ENCODE measurements at regions not wholly inside any gene's neighbourhood (a gene's known extent, or its start where the extent isn't known, plus 50 kb on each side); places are given as distances from the start of the nearest gene placed in this dataset.
"Not testable (repeated sequence)": the region's sequence is repeated elsewhere in the genome, so short reads cannot be mapped to it uniquely, and the experiment has no call there.

DNA sequence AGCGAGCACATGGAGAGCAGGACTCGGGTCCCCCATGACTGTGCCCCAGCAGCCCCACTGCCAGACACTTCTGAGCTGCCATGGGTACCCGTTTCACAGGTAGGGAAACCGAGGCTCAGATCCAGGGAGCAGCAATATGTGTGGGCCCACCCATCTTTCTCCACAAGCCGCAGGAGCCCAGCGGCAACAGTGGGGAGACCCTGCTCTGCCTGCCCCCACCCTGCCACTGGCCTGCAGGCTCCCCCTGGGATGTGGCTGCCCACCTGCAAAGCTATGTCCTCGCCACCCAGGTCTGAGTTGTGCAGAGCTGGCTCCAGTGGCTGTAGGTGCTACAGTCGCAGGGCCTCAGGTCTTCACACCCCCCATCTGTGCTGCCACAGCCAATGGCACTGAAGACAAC, 50.6 kb upstream of the C1QTNF9B start:
- DNase-seq, result no peak

DNA sequence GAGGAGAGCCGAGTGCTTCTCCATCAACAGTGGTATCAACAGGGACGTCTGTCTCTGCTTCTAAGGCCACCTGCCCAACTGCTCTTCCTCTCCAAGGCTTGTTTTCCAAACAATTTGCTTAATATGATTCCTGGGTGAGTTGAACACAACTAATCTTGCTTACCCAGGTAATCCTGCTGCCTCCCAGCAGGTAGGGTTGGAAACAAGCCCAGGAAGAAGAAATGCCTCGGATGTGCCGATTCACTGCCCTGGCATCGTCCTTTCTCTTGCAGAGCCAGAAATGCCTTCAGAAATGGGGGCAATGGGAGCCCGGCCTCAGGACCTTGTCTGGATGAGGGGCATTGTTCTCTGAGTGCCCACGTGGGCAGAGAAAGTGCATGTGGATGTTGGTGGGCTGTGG, 51.9 kb upstream of the C1QTNF9B start:
- no peak for DNase-seq

DNA sequence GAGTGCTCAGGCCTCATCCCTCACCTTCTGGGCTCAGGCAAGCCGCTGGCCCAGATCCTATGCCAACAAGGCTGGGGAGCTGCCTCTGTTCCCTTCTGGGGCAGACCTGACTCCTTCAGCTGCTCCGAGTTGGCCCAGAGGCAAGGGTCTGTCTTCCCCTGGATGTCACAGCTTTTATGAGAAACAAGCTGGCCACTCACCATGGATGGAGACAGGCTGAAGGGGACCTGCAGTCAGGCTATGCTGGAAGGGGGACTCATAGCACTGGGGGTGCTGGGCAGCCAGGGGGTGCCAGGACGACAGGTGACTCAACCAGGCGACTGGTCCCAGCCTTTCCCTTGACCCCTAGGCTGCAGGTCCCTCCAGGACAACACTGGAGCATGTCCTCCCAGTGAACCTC, 52.4 kb upstream of the C1QTNF9B start:
- no peak for DNase-seq

DNA sequence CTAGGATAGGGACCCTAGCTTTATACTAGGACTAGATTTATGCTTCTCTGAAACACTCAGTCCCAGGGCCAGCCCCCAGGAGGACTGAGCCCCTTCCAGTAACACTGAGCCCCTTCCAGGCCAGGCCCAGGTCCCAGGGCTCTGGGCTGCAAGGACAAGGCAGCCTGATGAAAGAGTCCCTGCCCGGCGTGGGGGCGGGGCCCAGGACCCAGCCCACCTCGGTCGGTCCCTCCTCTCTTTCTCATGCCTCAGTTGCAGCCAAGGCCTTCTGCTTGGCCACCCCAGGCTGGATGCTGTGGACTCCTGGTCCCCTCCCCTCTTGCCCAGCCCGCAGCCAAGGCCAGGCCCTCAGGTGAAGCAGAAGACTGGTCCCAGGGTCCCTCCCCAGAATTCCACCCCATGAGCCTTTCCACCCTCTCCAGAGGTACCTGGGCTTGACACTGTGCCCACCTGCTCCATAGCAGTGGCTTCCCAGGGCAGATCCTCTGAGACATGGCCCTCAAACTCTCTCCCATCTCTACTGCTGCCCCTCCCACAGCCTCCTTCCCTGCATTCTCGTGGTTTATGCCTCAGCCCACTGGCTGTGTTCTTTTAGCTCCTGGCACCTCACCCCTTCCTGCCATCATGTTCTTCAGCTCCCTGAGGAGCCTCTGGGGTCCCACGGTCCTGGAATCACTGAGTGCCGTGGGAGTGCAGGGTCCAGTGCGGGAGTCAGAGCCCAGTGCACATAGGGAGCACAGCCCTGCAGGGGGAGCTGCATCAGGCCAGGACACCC, 53.6 kb upstream of the C1QTNF9B start:
- peak; percentile 21 for DNase-seq

DNA sequence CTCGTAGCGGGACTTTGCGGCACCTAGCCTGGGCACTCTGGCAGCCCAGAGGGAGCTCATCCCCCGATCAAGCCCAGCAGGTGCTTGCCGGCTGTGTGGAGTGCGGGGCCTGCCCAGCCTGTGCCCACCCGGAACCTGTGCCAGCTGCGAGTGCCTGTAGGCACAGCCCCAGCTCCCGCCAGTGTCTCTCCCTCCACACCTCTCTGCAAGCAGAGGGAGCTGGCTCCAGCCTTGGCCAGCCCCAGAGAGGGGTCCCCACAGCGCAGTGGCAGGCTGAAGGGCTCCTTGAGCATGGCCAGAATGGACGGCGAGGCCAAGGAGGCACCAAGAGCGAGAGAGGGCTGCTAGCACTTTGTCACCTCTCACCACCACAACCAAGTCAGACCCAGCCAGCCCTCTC, 55.5 kb upstream of the C1QTNF9B start:
- DNase-seq, result no peak

DNA sequence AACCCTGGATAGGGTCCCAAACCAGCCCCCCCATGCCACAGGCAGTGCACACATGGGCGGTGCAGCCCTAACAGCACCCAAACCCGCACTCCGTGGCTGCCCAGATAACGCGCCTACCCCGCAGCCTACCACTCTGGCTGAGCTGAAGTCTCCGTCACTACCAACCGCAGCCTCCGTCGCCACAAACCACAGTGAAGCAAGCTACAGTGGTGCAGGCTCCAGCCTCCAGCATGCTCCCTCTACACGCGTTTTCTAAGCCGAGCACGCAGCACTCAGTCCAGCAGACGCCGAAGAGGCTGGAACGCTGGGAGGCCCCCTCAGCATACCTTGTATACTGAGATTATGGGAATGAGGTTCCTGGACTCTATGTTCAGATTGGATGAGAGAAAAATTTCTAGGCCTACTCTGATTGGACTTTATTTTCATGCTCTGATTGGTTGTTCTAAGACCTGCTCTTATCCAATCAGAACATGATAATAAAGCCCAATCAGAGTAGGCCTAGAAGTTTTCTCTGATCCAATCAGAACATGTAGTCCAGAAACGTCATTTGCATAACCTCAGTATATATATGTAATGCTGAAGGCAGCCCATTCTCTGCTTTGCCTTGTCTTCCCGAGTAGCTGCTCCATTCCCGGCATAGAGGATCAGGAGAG, 56.7 kb upstream of the C1QTNF9B start:
- DNase-seq, result no peak

DNA sequence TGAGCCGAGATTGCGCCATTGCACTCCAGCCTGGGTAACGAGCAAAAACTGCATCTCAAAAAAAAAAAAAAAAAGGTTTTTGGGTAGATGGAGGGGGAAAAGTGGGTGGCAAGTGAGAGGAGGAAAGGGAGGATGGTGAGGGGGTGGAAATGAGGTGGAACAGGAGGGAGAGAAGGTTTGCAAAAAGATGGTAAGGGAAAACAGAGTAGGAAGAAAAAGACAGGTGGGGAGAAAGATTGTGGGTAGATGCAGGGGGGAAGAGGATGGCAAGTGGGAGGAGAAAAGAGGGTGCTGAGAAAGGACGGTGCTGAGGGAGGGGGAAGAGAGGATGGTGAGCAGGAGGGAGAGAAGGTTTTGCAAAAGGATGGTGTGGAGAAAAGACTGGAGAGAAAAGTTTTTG, 57.8 kb upstream of the C1QTNF9B start:
- DNase-seq, result no peak

DNA sequence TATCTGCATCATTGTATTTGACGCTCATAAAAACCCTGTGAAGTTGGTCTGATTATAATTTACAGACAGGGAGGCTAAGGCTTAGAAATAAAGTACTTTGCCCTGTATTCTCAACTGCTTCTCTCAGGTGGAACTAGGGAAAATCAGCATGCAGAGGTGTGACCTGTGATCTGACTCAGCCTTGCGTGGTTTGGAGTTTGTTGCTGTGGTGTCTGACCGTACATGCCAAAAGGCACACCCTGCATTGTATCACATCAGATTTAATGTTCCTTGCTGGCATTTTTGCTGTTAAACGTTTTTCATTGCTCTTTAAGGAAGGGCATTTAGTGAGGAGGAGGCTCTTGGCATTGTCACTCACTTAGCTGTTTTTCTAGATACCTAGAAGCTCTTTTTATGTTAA, 58.8 kb upstream of the C1QTNF9B start:
- DNase-seq, result peak; percentile 46

DNA sequence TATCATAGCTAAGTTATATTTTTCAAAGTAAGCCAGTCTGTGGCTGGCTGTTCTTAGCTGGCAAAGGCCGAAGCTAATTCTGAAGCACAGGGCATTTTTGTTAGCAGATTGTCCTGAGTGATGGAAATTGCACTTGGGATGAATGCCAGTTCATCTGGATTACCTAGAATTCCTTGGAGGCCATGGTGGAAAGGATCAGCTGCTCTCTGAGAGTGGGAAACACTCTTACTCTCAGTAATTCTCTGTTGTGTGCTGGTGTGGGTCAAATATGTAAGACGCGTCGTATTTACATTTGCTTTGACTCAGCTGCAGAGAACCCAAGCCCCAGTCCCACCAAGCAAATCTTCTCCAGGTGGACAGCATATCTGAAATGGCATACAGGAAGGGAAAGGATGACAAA, 60.7 kb upstream of the C1QTNF9B start:
- no peak for DNase-seq

DNA sequence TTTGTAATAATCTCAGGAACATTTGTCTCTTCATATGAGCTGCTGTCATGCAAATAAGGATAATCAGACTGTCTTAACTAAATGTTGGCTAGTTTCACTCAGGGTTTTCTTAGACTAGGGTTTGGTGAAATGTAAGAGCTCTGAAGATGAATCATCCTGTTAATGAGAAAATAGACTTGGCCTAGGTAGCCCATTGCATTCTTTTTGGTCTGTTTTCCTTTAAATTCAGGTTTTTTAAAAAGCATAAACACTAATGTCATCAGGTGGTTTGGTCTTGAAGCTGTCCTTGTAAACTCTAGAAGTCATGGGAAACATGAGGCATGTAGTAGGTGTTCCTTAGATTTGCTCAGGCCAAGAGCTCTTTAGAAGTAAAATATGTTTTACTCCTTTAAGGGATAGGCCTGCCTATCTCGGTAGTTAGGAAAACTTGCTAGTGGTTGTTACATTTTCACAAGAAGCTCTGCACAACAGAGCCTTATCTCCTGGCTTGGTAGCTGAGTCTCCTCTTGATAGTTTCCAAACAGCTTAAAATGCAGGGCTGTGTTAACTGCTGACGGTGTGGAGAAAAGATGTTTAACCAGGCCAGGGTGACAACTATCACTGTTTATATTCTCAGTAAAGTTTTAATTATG, 62.0 kb upstream of the C1QTNF9B start:
- no peak for DNase-seq

DNA sequence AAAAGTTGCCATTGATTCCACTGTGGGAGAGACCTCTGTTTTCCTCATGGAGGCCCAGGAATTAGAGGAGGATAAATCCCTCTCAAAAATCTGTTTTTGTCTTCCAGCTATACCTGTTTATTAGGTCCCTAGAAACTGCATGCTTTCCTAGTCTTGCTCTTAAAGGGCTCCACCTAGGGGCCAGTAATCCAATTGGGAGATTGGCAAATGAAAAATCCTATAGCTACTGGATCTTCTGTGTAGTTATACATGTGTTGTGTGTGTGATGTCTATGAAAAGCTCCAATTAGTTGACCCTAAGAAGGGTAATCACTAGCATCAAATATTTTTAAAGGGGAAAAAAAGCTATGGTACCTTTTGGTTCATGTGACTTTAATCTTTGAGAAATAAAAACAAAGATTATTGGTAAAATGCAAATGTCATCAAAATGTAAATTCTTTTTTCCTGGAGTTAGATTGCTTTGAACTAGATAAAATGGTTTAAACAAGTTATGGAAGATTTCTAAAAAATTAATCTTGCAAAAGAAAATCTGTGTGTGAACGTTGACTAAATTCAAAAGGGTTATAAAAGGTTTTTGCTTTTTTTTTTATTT, 63.4 kb upstream of the C1QTNF9B start:
- DNase-seq, result peak; percentile 51

DNA sequence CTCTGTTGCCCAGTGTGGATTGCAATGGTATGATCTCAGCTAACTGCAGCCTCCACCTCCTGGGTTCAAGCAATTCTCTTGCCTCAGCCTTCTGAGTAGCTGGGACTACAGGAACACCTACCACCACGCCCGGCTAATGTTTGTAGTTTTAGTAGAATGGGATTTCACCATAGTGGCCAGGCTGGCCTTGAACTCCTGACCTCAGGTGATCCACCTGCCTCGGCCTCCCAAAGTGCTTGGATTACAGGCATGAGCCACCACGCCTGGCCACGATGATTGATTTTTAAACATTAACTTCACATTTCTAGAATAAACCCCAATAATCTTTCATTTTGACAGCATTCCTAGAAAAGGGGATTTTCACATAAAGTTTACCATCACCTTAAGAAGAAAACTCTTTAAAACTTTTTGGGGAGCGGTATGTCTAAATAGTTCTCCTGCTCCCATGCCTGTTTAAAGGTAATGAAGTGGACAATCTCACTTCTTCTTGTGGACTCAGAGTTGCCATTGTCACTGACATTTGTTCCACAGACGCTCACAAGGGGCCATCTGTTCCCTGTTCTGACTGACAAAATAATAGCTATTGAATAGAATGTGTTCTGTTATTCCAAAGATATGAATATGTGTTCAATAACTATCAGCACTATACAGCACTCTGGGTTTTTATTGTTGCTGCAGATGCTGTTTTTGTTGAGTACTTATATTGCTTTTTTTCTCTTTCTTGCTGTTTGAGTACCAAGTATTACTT, 66.1 kb upstream of the C1QTNF9B start:
- DNase-seq, result no peak

DNA sequence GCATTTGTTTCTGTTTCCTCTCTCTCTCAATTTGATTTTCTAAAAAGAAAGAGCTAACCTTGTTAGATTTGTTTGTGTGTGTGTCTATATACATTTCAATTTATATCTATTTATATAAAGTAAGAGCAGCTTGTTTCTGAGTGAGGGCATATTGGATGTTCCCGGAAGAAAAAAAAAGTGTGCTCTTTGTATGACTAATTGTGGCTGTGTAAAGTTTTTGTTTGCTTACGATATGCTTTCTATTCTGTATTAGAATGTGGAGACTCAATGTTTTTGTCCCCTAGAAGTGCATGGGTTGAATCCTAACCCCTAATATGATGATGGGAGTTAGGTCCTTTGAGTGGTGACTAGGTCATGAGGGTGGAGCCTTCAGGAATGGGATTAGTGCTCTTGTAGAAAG, 66.6 kb upstream of the C1QTNF9B start:
- no peak for DNase-seq

DNA sequence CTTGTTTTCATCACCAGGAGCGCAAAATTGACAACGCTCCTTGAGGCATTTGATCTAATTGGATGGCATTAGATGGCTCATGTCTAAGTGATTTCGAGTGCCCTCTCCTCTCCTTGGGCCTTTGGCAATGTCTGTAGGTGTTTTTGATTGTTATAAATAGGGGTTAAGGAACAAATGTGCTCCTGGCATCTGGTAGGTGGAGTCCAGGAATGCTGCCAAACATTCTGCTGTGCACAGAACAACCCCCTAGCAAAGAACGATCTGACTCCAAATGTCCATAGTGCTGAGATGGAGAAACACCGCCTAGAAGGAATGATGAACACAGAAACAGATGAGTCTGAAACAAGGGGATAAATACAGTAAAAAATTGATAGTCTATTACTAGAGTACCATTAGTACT, 68.0 kb upstream of the C1QTNF9B start:
- DNase-seq, result no peak

DNA sequence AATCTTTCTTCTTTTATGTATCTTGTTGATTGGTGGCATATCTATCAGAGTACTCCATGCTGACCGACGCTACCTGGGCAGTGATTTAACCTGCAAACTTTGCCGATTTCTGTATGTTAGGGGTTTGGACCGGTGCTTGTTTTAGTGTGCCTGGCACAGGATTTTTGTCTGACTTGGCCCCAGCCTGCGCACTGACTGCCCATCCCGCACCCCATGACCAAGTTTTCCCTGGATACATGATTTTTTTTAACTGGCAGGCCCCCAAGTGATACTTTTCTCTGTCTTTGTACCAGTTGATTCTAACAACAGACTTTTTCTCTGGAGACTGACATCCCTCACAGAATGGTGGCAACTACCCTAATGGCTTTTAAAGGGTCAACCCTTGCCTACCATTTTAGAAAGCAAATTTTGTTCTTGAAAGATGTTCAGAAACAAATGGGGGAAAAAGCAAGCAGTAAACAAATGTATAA, 69.0 kb upstream of the C1QTNF9B start:
- DNase-seq, result no peak

DNA sequence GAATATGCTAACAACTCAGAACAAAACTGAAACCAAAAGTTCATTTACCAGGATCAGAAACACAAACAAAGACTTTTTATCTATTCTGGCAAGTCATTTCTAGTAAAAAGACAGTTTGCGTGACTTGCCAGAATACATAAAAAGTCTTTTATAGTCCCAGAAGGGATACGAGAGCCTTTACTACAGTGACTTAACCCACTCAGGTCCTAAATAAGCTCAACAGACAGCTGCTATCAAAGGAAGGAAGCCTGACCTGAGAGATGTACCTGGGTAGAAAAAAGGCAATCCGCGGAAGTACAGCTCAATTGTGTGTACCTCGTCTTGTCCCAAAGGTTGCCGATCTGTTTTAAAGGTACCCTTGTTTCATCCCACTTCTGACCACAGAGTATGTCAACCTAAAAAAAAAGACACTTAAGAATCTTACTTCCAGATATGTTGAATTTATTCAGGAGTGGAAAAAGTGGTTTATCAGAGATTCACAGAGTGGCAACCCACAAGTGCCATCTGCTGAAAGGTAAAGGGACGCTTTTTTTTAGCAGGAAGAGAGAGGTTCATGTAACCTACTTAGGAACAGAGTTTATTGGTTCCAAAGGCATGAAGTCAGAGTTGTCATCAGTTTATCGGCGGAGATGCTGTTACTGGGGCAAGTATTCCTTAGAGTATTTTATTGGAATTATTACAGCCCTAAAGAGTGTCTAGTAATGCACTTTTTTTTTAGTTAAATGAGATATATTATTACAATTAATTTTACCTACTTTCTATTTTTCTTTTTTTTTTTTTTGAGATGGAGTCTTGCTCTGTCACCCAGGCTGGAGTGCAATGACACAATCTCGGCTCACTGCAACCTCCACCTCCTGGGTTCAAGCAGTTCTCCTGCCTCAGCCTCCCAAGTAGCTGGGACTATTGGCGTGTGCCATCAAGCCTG, 69.7 kb upstream of the C1QTNF9B start:
- DNase-seq, result no peak

DNA sequence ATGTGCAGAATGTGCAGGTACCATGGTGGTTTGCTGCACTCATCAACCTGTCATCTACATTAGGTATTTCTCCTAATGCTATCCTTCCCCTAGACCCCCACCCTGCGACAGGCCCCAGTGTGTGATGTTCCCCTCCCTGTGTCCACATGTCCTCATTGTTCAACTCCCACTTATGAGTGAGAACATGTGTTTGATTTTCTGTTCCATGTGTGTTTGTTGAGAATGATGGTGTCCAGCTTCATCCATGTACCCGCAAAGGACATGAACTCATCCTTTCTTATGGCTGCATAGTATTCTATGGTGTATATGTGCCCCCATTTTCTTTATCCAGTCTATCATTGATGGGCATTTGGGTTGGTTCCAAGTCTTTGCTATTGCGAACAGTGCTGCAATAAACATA, 70.5 kb upstream of the C1QTNF9B start:
- DNase-seq, result not testable (repeated sequence)

DNA sequence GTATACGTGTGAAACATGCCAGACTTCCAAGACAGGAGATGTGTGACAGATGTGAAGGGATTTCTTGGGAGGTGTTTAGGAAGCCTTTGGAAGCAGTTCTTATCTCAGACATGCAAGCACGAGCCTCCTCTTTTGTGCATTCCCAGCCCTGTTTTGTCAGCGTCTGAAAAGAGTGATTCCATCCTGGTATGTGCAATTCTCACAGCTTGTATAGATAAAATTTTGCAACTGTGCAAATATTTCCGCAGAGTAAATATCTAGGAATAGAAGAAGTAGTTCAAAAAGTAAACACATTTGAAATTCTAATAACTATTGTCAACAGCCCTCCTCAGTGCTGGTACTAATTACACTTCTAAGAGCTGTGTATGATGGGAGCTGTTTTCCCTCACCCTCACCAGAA, 72.3 kb upstream of the C1QTNF9B start:
- no peak for DNase-seq

DNA sequence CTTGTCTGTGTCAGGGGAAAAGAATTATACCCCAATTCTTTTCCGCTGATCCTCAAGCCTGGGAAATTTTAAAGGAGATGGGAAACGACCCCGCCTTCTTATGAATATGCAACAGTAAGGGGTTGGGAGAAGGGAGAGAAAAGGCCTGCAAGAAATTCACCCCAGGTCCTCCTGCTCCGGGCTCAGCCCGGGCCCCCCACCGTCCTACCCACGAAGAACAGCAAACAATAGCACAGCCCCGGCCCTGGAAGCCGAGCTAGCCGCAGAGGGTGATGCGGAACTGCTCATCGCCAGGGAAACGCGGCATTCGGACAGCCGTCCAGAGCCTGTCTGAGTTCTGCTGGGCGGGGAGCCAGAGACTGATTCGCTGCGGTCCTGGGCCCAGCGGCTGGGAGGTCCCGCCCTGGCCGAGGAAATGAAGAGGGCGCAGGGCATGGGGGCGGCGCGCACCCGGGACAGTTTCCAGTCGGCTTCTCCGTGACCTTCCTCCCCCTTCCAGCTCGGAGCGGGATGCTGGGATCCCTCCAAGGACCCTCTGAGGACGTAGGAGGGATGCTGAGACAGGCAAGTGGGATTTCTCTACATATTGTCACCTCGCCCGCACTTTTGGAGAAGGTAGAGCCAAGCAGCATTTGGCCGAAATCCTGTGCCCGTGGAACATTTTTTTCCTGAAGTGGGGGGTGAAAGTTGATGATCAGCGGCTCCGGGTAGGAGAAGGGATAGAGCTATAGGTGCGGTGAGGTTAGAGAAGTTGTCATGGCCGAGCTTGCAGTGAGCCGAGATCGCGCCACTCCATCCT, 82.3 kb upstream of the C1QTNF9B start:
- DNase-seq, result peak; percentile 88

DNA sequence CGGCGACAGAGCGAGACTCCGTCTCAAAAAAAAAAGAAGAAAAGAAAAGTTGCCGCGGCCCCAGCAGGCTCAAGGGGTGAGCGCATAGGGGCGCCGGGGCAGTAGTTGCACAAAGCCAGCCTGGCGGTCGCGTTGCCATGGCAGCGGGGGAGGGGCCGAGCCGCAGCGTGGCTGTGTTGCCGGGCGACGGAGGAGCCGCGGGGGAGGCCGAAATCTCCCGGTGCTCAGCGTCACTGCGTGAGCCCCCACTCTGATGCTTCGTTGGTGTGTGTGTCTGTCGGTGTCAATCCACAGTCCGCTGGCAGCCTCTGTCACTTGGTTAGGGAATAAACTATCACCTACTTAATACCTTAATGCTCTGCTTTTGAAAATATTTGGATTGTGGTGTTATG, 82.9 kb upstream of the C1QTNF9B start:
- peak; percentile 82 for DNase-seq

DNA sequence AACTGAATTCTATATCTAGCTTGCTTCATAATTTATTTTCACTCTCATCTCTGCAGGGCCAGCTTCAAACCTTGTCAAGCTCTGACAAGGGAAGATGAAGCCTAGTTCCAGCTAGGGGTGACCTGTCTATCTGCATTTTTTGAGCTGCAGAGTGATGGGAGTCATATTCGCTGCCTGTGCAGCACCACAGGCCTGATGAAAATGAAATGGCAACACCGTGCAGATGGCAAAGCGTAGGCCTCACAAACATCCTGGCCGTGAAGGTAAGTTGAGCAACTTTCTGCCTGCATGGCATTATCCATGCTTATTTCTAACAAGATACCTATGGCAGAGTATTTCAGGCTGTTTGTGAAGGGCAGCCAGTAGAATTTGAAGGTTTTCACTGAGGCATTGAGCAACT, 86.4 kb upstream of the C1QTNF9B start:
- no peak for DNase-seq

All from EL (cell line).